GM21447 (cell line): ENCODE measurements at regions not wholly inside any gene's neighbourhood (a gene's known extent, or its start where the extent isn't known, plus 50 kb on each side); places are given as distances from the start of the nearest gene placed in this dataset.
A peak's percentile ranks its signal among the peaks of the same experiment; 100 is the strongest.
"Not testable (repeated sequence)": the region's sequence is repeated elsewhere in the genome, so short reads cannot be mapped to it uniquely, and the experiment has no call there.

Experiments
- ATAC-seq: cut with Tn5 transposase; IDR thresholded peaks from one replicate; pipeline ENCODE4 v1.9.1; 2021; ENCODE audit not compliant: unreplicated experiment

DNA sequence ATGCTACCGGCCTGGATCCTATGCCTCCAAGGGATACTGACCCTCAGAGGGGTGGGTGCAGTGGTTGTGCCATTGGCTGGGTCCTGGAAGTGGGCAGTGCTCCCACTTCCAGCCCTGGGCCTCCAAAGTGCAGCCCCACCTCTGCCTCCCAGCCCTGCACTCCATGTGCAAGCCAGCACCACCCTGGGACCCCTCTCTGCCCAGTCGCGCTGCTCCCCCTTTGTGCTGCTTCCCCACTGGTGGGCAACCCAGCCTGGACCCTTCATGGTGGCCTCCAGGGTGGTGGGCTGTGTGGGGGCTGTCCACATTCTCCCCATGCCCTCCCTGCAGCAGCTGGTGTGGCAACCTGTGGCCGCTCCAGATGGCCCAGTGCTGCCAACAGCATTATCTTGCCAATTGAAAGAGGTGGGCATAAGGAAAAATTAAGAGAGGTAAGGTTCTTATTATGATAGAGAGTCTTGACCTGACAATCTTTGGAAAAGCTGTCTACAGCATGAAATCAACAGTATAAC, 309.7 kb downstream of the GUCY2F start:
- no peak for ATAC-seq

DNA sequence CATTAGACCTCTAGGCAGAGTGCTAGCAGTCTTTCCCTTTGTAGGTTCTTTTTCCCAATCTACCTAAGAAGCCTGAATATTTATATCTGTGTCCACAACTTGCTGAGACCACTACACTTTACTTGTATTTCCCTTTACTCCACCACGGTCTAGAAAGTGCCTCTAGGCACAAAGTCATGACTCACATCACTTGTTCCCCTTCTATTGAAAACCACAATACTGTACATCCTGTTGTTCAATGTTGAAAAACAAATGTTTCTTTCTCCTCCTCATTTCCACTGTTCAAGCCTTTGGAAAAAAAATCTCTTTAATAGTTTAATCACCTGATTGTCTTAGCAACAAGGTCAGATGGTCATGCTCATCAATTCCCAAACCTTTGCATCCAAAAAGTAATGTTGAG, 326.7 kb downstream of the GUCY2F start:
- ATAC-seq: no peak

GRCh38 chrX:109144173-109144572, 337.7 kb downstream of the GUCY2F start:
- not testable (repeated sequence) for ATAC-seq

DNA sequence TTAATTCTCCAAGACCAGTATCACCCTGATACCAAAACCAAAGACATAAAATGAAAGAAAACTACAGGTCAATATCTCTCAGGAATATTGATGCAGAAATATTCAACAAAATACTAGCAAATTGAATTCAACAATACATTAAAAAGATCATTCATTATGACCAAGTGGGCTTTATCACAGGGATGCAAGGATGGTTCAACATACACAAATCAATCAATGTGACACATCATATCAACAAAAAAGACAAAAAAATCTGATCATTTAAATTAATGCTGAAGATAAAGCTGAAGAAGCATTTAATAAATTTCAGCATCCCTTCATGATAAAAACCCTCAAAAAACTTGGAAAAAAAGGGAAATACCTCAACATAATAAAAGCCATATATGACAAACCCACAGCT, 341.4 kb downstream of the GUCY2F start:
- no peak for ATAC-seq

GRCh38 chrX:109134777-109135176, 347.1 kb downstream of the GUCY2F start:
- ATAC-seq: no peak

DNA sequence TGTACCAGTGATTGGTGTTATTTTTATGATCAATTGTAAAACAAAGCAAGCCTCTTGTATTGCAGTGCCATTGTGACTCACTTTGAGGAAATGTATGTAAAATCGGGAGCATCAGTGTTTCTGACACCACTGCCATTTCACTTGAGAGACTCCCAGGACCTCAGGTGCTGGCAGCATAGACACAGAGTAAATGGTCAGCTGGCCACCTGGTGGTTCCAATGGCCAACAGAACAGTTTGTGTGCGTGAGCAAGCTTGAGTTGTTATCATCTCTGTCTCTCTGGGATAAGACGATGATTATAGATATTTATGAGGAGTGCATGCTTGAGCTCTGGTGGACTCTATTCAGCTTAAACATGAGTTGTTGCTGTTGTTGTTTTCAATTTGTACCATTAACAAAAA, 356.6 kb downstream of the GUCY2F start:
- ATAC-seq: no peak

DNA sequence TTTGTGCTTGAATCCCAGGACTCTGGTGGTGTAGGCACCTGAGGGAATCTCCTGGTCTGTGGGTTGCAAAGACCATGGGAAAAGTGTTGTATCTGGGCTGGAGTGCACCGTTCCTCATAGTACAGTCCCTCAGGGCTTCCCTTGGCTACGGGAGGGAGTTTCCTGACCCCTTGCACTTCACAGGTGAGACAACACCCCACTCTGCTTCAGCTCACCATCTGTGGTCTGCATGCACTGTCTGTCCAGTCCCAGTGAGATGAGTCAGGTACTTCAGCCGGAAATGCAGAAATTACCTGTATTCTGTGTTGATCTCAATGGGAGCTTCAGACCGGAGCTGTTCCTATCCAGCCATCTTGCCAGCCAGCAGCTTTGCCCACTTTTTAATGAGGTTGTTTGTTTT, 353.0 kb upstream of the IRS4 start:
- ATAC-seq: no peak

DNA sequence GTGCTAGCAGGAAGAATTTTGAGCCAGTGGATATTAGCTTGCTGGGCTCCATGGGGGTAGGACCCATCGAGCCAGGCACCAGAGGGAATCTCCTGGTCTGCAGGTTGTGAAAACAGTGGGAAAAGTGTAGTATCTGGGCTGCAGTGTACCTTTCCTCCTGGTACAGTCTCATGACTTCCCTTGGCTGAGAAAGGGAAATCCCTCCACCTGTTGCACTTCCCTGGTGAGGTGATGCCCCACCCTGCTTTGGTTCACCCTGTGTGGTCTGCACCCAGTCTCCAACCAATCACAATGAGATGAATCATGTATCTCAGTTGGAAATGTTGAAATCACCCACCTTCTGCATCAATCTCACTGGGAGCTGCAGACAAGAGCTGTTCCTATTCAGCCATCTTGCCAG, 341.4 kb upstream of the IRS4 start:
- no peak for ATAC-seq

DNA sequence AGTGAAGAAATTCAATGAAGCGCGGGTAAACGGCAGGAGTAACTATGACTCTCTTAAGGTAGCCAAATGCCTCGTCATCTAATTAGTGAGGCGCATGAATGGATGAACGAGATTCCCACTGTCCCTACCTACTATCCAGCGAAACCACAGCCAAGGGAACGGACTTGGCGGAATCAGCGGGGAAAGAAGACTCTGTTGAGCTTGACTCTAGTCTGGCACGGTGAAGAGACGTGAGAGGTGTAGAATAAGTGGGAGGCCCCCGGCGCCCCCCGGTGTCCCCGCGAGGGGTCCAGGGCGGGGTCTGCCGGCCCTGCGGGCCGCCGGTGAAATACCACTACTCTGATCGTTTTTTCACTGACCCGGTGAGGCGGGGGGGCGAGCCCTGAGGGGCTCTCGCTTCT, 317.8 kb upstream of the IRS4 start:
- not testable (repeated sequence) for ATAC-seq

DNA sequence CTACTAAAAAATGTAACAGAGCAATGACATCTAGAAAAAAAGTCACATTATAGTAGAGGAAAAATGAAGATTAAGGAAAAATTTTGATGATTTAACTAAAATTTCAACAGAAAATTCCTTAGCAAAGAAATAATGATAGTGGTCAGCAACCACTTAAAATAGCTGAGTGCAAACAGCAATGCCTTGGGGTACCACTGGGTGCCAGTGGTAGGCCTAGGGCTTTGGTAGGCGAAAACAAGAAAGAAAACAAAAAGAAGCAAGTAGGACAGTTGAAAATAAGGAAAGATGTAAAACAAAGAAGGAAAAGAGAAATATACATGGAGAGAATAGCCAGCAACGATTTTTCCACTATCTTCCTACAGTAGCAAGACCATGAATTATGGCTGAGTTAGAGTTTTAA, 313.5 kb upstream of the IRS4 start:
- no peak for ATAC-seq

- no peak for ATAC-seq
Measured at GRCh38 chrX:109049416-109049815, 313.1 kb upstream of the IRS4 start.

GRCh38 chrX:109040057-109040456, 303.7 kb upstream of the IRS4 start:
- no peak for ATAC-seq

DNA sequence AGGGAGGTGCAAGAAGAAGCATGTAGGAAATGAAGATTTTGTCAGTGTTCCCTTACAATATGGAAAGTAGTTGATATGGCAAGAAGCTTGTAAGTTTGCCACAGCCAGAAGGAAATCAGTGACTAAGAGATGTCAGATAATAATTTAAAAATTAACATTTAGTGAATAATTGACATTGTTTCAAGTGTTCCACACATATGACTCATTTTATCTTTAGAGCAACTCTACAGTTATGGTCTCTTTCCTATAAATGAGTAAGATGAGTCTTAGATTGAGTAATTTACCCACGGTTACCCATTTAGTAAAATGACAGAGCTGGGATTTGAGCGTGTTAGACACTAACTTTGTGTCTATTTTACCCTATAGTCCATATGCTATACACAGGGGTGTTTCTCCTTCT, 300.3 kb upstream of the IRS4 start:
- ATAC-seq: peak; percentile 94

DNA sequence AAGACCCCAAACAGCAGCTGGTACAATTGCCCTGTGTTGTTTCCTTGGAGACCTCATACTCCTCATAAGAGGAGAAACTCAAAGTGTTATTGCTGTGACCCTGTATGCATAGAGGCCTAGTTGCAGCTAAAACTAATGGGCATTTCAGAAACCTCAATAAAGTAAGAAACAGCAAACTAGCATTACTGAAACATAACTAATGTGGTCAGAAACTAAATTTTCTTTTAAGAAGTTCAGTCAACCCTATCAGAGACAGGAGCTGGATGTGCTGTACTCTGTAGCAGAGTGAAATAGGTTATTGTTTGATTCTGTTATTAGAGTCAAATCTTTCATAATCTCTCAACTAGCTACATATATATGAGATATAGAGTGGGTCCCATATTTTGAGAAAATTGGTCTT, 257.5 kb upstream of the IRS4 start:
- ATAC-seq: no peak

- not testable (repeated sequence) for ATAC-seq
Measured at GRCh38 chrX:108972899-108973298, 236.5 kb upstream of the IRS4 start.

- ATAC-seq: no peak
Measured at GRCh38 chrX:108947205-108947604, 210.8 kb upstream of the IRS4 start.

DNA sequence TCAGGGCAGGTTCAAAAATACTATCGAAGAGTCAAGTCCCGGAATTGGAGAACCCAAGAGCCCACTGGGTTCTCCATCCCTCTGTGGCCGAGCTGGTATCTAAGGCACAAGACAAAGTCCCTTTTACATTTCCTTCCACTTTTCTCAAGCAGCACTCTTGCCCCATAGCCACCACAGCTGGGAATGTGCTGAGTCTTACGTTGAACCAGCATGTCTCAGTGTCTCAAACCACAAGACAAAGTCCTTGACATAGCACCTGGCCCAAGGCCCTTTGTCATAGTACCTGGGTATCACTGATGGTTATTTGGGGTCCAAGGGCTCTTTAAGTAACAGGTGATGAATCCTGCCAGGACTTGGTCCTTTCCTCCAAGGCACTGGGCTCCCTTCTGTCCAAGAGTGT, 210.2 kb upstream of the IRS4 start:
- ATAC-seq: no peak

- no peak for ATAC-seq
Measured at GRCh38 chrX:108945883-108946523, 209.6 kb upstream of the IRS4 start.

DNA sequence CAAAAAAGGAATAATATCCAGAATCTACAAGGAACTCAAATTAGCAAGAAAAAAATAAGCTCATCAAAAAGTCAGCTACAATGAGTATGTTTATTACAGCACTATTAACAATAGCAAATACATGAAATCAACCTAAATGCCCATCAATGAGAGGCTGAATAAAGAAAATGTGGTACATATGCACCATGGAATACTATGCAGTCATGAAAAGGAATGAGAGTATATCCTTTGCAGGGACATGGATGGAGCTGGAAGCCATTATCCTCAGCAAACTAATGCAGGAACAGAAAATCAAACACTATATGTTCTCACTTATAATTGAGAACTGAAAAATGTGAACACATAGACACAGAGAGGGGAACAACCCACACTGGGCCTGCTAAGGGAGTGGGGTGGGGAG, 178.4 kb upstream of the IRS4 start:
- ATAC-seq: no peak

GRCh38 chrX:108903831-108904230, 167.5 kb upstream of the IRS4 start:
- ATAC-seq: not testable (repeated sequence)

DNA sequence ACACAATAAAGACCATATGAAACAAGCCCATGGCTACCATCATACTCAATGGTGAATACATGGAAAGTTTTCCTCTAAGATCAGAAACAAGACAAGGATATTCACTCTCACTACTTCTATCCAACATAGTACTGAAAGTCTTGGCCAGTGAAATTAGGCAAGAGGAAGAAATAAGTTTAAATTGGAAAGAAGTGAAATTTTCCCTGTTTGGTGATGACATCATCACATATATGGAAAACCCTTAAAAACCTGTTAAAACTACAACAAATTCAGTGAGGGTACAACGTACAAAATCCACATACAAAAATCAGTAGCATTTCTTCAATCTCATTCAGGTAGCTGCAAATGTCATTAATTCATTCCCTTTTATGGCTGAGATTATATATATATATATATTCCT, 164.0 kb upstream of the IRS4 start:
- no peak for ATAC-seq

- not testable (repeated sequence) for ATAC-seq
Measured at GRCh38 chrX:108896349-108896748, 160.0 kb upstream of the IRS4 start.

GRCh38 chrX:108892501-108892900, 156.1 kb upstream of the IRS4 start:
- ATAC-seq: no peak
